Fibroblast of skin of right biceps (primary cell): ENCODE measurements at regions not wholly inside any gene's neighbourhood (a gene's known extent, or its start where the extent isn't known, plus 50 kb on each side); places are given as distances from the start of the nearest gene placed in this dataset.

Experiments used
- DNase-seq: peaks from one replicate; pipeline ENCODE4 v3.0.0-alpha.2; 2013

- no peak for DNase-seq
Observed at GRCh38 chr11:69394234-69394868, 87.1 kb upstream of the LINC01488 start.

GRCh38 chr11:69394869-69395246 is 86.6 kb upstream of the LINC01488 start:
- no peak for DNase-seq

GRCh38 chr11:69395287-69395686 is 86.2 kb upstream of the LINC01488 start:
- DNase-seq: no peak

GRCh38 chr11:69396051-69396947 is 85.2 kb upstream of the LINC01488 start:
- no peak for DNase-seq

GRCh38 chr11:69396948-69397307 is 84.5 kb upstream of the LINC01488 start:
- no peak for DNase-seq

GRCh38 chr11:69397732-69398131 is 83.7 kb upstream of the LINC01488 start:
- DNase-seq: no peak

GRCh38 chr11:69398529-69399492 is 82.7 kb upstream of the LINC01488 start:
- DNase-seq: peak; percentile 44

- DNase-seq: no peak
Observed at GRCh38 chr11:69400140-69400539, 81.3 kb upstream of the LINC01488 start.

GRCh38 chr11:69400771-69401590 is 80.5 kb upstream of the LINC01488 start:
- DNase-seq: no peak

- DNase-seq: no peak
Observed at GRCh38 chr11:69401715-69402114, 79.7 kb upstream of the LINC01488 start.

GRCh38 chr11:69402251-69402887 is 79.1 kb upstream of the LINC01488 start:
- DNase-seq: no peak

- peak; percentile 45 for DNase-seq
Observed at GRCh38 chr11:69403556-69404215, 77.8 kb upstream of the LINC01488 start.

GRCh38 chr11:69406060-69406459 is 75.4 kb upstream of the LINC01488 start:
- DNase-seq: no peak

GRCh38 chr11:69409812-69410645 is 71.4 kb upstream of the LINC01488 start:
- DNase-seq: no peak

- DNase-seq: no peak
Observed at GRCh38 chr11:69411257-69411924, 70.1 kb upstream of the LINC01488 start.

GRCh38 chr11:69413015-69413801 is 68.3 kb upstream of the LINC01488 start:
- no peak for DNase-seq

- no peak for DNase-seq
Observed at GRCh38 chr11:69413993-69414392, 67.5 kb upstream of the LINC01488 start.

GRCh38 chr11:69414773-69415187 is 66.7 kb upstream of the LINC01488 start:
- no peak for DNase-seq
